Globus pallidus (tissue), 1 donor: ENCODE measurements at regions not wholly inside any gene's neighbourhood (a gene's known extent, or its start where the extent isn't known, plus 50 kb on each side); places are given as distances from the start of the nearest gene placed in this dataset.
"Not testable (repeated sequence)": the region's sequence is repeated elsewhere in the genome, so short reads cannot be mapped to it uniquely, and the experiment has no call there.

Experiments
- DNase-seq: peaks from one replicate; pipeline ENCODE4 v3.0.0-alpha.2; 2015; ENCODE audit warnings: low spot score

DNA sequence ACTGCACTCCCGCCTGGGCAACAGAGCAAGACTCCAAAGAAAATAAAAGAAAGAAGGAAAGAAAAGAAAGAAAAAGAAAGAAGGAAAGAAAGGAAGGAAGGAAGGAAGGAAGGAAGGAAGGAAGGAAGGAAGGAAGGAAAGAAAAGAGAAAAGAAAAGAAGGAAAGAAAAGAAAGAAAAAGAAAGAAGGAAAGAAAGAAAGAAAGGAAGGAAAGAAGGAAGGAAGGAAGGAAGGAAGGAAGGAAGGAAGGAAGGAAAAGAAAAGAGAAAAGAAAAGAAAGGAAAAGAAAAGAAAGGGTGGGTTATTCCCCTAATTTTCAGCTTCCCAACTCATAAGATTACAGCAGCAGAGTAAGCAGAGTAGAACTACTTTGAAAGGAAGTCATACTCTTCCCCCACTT is 64.4 kb downstream of the TMEM200C start:
- DNase-seq = not testable (repeated sequence)

GRCh38 chr18:5828913-5829312 is 66.4 kb downstream of the TMEM200C start:
- DNase-seq = no peak

DNA sequence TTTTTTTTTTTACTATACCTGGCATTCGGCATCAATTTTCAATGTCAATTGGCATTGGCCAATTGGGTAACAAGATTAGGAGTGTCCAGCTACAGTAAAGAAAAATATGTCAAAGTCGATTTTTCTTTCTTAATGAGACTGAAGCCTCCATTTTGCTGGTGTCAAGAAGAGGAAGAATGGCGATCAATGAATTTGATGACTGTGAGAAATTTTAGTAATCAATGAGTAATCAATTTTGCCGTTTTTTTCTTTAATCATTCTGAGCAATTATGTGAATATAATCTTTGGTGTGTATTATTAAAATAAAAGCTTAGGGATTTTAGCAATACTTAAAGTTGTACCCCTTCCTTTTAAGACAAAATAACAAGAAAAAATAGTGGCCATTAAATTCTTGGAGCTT is 69.7 kb downstream of the TMEM200C start:
- no peak for DNase-seq

DNA sequence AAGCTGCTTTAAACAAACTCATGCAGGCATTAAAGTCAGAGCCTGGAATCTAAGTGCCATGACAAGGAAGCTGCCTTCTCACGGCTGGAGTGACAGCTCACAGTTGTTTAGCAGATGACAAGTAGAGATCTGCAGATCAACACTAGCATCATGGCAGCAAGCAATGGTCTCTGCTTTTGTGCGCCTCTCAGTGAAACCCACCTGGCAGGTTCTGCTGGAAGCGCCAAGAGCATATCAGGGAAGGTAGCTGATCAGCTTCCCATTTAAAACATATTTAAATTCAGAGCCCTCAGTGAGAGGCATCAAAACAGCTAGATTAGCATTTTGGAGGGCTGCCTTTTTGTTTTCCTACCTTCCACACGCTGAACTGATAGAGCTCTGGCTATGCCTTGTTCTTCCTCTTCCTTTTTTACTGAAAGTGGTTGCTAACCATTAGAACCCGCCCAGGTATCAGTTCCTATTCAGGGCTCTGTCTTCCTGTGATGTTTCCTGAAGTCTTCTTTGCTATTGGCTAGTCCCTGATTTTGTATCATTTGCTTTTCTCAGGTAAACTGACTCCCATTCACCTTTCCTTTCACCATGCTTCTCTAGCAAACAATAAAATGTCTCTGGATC is 70.8 kb downstream of the TMEM200C start:
- DNase-seq = no peak

GRCh38 chr18:5817816-5818215 is 77.5 kb downstream of the TMEM200C start:
- DNase-seq = peak; percentile 5

DNA sequence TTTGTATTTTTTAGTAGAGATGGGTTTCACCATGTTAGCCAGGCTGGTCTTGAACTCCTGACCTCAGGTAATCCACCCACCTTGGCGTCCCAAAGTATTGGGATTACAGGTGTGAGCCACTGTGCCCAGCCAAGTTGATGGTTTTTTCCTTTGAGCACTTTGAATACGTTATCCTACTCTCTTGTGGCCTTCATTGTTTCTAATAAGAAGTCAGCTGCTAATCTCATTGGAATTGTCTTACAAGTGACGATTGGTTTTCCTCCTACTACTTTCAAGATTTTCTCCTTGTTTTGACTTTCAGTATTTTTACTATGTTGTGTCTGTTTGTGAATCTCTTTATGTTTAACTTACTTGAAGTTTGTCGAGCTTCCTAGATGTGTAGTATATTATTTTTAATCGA is 88.5 kb downstream of the TMEM200C start:
- no peak for DNase-seq

GRCh38 chr18:5787936-5788335 is 107.4 kb downstream of the TMEM200C start:
- DNase-seq = no peak

DNA sequence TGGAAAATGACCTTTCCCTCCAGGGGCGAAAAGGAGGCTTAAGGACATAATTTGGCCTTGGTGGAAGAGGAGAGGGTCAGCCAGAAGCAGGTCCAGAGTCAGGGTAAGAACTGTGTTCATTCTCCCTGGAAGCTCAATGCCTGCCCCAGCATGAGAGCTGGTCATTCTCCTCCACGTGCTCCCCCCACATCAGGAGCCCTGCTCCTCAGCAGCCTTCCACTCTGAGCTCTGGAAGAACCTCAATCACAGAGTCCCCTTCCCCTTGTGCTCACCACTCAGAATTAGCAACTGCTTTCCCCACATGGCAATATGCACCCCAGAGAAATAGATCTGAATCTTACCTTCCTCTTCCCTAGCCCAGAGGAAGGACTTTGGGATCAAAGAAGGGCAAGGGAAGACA is 115.4 kb downstream of the TMEM200C start:
- DNase-seq = no peak

- no peak for DNase-seq
Measured at GRCh38 chr18:5772306-5773105, 122.8 kb downstream of the TMEM200C start.

DNA sequence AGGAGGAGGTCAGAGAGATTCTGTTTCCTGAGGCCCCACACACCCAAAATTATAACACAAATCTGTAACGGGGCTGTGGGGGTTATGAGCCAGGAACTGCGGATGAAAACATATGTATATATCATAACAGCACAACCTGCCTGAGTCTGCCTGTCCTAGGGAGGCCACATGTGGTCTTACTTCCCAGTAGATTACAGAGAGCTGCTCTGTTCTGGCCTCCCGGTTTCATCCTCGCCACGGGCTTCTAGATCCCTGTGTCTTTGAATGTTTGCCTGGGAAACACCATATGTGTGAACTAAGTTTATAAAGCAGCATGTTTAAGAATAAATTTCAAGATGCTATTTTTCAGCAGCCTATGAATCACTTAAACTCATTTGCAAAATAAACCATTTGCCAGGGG is 124.0 kb downstream of the TMEM200C start:
- DNase-seq = no peak

- DNase-seq = no peak
Measured at GRCh38 chr18:5770176-5770575, 125.1 kb downstream of the TMEM200C start.

DNA sequence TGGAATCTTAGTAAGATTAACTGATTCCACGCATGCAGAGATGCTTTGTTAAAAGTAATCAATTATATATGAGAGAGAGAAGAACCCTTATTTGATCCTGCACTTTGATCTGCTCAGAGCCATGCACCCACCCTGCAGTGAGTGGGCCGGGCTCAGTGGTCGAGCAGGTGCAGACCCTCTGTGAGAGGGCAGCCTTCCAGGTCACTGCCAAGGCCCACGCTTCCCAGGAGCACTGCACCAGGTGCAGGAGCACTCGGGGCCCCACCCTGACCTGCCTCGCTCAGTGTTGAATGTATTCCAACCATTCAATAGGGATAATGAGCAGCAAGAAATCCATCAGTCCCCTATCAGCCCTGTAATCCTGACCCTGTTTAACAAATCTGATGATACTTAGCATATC is 126.9 kb downstream of the TMEM200C start:
- no peak for DNase-seq

DNA sequence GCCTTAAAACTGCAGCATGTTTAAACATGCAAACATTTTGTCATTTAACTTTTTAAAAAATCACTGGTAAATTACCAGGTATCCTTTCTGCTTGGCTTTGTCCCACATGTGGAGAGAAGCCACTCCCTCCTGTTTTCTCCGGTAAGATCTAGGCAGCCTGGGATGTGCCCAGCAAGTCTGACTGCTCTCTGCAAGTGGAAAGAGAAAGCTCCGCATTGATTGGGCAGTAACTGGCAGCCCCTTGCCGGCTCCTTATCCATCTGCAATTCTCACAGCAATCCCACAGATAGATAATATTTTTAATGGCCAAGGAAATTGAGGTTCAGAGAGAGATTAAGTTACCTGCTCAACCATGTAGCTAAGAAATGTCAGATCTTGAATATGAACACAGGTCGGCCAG is 136.1 kb downstream of the TMEM200C start:
- no peak for DNase-seq

DNA sequence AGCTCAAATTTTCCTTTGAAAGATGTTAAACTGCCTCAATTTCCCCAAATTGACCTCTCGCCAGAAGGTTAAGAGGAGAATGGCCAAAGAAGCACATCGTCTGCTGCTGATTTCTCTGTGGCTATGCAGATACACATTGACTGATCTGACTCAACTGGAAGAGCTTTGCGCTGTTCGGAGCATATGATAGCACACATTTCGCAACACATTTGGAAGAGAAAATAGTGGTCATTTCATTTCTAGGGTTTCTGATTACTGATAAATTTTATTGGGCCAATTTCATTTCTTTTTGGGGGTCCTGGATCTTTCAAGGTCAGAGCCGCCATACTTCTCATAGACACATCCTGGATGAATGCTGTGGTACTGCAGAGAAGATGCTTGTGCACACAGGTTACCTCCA is 138.5 kb downstream of the TMEM200C start:
- no peak for DNase-seq

DNA sequence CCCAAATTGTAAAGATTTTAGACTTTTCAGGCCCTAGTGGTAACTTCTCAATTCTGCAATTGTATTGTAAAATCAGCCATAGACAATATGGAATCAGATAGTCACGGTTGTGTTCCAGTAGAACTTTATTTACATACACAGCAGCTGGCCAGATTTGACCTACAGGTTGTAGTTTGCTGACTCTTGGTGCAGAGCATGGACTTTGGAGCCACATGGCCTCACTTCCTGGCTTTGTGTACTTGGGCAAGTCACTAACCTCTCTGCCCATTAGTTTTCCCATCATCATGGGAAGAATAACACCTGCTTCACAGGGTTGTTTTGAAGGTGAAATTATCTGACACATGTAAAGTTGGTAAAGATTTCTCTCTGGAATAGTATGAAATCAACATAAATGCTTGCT is 147.6 kb downstream of the TMEM200C start:
- no peak for DNase-seq

- DNase-seq = no peak
Measured at GRCh38 chr18:5746844-5747243, 148.5 kb downstream of the TMEM200C start.

GRCh38 chr18:5744659-5745058 is 150.7 kb downstream of the TMEM200C start:
- no peak for DNase-seq

DNA sequence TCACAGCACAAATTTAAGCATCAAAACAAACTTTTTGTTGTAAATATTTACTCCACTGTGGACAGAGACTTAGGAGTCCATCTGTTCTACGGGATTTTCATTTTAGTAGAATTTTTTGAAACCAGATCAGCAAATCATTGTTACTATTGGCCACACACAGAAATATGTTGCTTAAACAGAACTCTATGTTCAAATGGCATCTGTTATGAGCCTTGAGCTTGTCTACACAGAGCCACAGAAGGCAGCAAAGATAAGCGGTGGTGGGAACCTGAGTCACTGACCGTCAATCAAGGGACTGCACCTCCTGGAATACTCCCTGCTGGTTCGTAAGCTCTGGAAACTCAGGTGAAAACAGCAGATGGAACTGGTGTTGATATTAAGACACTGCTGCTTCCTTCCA is 156.8 kb downstream of the TMEM200C start:
- no peak for DNase-seq

DNA sequence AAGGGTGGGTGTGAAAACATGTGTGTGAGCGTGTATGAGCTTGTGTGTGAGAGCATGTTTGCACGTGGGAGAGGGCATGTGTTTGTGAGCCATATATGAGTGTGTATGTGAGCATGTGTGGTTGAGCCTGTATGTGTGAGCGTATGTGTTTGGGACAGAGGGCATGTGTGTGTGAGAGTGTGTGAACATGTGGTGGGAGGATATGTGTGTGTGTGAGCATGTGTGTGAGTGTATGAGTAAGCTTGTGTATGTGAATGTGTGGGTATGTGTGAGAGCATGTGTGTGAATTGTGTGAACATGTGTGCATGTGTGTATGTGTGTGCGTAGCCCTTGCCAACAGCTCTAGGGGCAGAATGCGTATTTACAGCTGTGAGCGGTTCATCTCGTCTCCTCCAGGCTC is 163.0 kb downstream of the TMEM200C start:
- no peak for DNase-seq

DNA sequence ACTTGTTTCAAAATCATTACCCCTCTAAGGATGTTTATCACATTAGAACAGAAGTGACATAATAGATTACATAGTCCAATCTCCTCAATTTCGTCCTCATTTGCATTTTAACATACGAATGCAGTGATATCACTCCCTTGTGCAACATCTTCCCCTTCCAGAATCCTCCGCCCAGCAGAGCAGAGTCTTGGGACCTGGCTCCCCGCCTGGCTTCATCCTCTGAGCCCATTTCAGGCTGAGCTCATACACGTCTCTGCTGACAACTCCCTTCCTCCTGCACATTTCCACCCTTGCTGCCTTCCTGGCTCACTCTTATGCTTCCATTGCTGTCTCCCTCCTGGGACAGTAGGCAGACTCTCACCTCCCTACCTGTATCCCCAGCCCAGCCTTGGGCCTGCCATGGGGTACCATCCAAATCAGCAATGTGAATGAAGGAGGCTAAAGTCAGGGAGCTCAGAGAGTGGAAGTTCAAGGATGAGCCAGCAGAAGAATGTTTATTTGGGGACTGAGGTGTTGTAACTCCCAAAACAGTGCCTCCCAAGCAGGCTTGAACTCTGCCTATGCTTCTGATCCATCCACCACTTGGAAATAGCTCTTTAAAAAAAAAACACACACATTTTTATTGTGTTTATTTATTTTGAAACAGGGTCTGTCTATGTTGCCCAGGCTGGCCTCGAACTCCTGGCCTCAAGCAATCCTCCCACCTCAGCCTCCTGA is 165.2 kb downstream of the TMEM200C start:
- DNase-seq = no peak

DNA sequence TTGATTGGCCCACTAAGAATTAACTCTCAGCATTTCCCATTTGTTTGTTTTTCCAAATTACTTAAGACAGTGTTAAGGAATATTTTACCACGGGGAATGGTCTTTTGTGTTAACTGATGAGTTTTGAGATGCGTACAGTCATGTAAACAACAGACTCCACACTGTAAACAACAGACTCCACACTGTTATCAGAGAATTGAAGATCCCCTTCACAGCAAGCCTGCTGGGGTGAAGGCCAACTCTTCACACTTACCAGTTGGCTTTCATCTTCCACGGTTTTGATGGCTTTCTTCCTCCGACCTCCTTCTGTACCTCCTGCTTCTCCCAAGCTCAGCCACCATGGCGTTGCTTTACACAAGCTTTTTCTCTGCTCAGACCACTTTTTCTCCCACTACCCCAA is 166.8 kb downstream of the TMEM200C start:
- no peak for DNase-seq

DNA sequence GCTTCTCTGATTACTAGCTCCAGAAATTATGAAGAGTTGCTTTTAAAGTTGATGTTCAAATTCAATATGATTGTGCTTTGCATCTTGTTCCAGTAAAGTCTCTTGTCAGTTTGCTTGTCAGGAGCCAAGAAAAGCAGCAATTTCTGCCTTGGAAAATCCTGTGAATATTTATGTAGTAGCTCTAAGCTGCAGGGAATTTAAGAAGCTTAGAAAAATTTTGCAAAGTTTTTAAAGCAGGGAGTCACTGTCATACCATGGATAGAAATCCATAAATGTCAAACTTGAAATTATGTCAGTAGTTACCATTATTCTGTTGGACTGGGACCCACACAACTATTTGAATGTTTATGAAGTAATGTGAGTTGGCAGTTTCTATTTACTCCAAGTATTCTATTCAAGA is 169.3 kb downstream of the TMEM200C start:
- DNase-seq = no peak

DNA sequence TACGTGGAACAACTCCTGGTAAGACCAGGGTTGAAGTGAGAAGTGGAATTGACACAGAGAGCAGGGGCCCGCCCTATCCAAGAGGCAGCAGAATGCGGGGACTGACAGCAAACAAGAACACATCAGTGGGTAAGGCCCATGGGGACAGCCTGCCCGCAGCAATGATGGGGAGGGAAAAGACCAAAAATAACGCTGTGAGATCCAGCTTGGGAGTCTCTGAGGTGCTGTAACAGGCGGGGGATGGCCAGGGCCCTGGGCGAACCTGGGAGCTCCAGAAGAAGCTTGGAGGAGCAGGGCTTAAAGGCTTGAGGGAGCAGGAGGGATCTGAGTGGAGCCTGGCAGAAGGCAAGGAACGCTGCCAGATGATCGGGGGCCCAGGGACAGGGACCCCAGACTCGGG is 173.4 kb downstream of the TMEM200C start:
- no peak for DNase-seq
